Smooth muscle cell (in vitro differentiated cells): ENCODE measurements at regions not wholly inside any gene's neighbourhood (a gene's known extent, or its start where the extent isn't known, plus 50 kb on each side); places are given as distances from the start of the nearest gene placed in this dataset.

Experiments used
- DNase-seq: peaks from one replicate; lab custom pipeline; 2025; ENCODE audit not compliant: unreplicated experiment; lab: John Stamatoyannopoulos, UW
- H2AFZ ChIP-seq: fragments of 200-600 bp; sonication (generic); 2 replicates; pipeline ENCODE4 v1.6.0; 2016; ENCODE audit warnings: antibody characterized with exemption, low read depth, mild to moderate bottlenecking
- H3F3A ChIP-seq: fragments of 200-600 bp; sonication (generic); 2 replicates; pipeline ENCODE4 v1.6.0; 2017; ENCODE audit warnings: antibody characterized with exemption, low read depth
- H3K27ac ChIP-seq: fragments of 200-600 bp; sonication (generic); 2 replicates; pipeline ENCODE4 v1.5.1; 2016; ENCODE audit warnings: low read depth, mild to moderate bottlenecking
- H3K27me3 ChIP-seq: fragments of 200-600 bp; sonication (generic); 2 replicates; pipeline ENCODE4 v1.6.1; 2016; ENCODE audit warnings: low read depth, mild to moderate bottlenecking
- H3K36me3 ChIP-seq: fragments of 200-600 bp; sonication (generic); 2 replicates; pipeline ENCODE4 v1.5.1; 2016; ENCODE audit warnings: low read depth
- H3K4me1 ChIP-seq: fragments of 200-600 bp; sonication (generic); 2 replicates; pipeline ENCODE4 v1.5.1; 2016; ENCODE audit warnings: low read depth
- H3K4me2 ChIP-seq: fragments of 200-600 bp; sonication (generic); 2 replicates; pipeline ENCODE4 v1.6.0; 2016; ENCODE audit warnings: mild to moderate bottlenecking
- H3K4me3 ChIP-seq: fragments of 200-600 bp; sonication (generic); 2 replicates; pipeline ENCODE4 v1.5.1; 2016; ENCODE audit warnings: mild to moderate bottlenecking
- H3K79me2 ChIP-seq: fragments of 200-600 bp; sonication (generic); 2 replicates; pipeline ENCODE4 v1.6.0; 2016; ENCODE audit warnings: low read depth, mild to moderate bottlenecking
- H3K9ac ChIP-seq: fragments of 200-600 bp; sonication (generic); 2 replicates; pipeline ENCODE4 v1.6.0; 2016; ENCODE audit warnings: low read depth
- H3K9me3 ChIP-seq: fragments of 200-600 bp; sonication (generic); replicated peaks from 2 replicates; pipeline ENCODE4 v1.5.1; 2016; ENCODE audit warnings: low read depth
- H4K20me1 ChIP-seq: fragments of 200-600 bp; sonication (generic); 2 replicates; pipeline ENCODE4 v1.6.0; 2016; ENCODE audit warnings: low read depth
- WGBS: methylation state at CpG from one replicate; pipeline ENCODE4 v1.1.7; 2016; ENCODE audit warnings: low lambda C conversion rate; 5-methylcytosine and 5-hydroxymethylcytosine counted together
- TF ChIP-seq, protein P1 (sequence below): fragments of 200-600 bp; sonication (generic); IDR thresholded peaks from 2 replicates; pipeline ENCODE4 v1.5.1; 2017; ENCODE audit warnings: borderline replicate concordance, mild to moderate bottlenecking, antibody characterized with exemption; ENCODE audit not compliant: insufficient read depth, poor library complexity, severe bottlenecking

DNA sequence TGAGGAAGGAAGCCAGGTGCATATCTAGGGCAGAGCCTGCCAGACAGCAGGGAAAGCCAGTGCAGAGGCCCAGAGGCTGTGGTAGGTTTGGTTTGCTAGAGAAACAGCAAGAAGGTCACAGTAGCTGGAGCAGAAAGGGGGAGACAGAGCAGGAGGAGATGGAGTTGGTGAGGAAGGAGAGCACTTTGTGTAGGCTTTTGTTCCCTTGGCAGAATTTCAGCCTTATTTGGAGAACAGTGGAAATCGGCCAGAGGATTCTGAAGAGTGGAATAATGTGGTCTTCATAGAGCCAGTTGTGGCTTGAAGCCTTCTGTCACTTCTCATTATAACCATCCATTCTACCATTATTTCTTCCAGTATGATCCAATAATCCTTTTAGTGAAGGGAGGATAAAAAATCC is 212.9 kb upstream of the FAR2 start:
- no peak overlapping the region for H3K27ac ChIP-seq
- WGBS: 100% methylated on average over 1 of the region's 1 CpG

DNA sequence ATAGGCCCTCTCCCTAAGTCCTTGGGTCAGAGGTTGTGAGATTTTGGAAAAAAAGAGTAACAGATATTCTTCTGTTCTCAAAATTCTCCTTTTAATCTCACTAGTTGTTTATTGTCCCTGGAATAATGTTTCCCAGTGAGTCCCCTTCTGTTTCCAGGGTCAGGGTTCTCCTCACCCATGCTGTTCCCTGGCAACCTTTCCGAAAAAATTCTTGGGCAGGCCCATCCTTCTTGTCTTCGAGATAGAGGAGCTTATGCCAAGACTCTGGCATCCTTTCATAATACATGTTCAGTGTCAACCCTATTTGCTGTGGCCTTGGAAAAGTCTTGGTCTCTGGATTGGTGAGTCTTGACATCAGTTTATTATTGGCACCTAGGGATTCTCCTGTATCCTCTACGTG is 212.4 kb upstream of the FAR2 start:
- Histone ChIP-seq H3K27me3 (no peaks in the 10 kb centered on the region), H3K4me3 (no peak overlapping the region), H3K4me1 (no peaks in the 10 kb centered on the region), H3K79me2 (no peaks in the 10 kb centered on the region), H3K36me3 (no peaks in the 10 kb centered on the region), H3K4me2 (no peak overlapping the region), H3F3A (no peaks in the 10 kb centered on the region), H2AFZ (no peak overlapping the region), H3K9ac (no peak overlapping the region), H3K27ac (no peak overlapping the region), H4K20me1 (no peaks in the 10 kb centered on the region), H3K9me3 (no peaks in the 10 kb centered on the region)
- WGBS: 61% methylated on average over 3 of the region's 3 CpGs
- no peak for DNase-seq
- TF ChIP-seq, protein P1, sequence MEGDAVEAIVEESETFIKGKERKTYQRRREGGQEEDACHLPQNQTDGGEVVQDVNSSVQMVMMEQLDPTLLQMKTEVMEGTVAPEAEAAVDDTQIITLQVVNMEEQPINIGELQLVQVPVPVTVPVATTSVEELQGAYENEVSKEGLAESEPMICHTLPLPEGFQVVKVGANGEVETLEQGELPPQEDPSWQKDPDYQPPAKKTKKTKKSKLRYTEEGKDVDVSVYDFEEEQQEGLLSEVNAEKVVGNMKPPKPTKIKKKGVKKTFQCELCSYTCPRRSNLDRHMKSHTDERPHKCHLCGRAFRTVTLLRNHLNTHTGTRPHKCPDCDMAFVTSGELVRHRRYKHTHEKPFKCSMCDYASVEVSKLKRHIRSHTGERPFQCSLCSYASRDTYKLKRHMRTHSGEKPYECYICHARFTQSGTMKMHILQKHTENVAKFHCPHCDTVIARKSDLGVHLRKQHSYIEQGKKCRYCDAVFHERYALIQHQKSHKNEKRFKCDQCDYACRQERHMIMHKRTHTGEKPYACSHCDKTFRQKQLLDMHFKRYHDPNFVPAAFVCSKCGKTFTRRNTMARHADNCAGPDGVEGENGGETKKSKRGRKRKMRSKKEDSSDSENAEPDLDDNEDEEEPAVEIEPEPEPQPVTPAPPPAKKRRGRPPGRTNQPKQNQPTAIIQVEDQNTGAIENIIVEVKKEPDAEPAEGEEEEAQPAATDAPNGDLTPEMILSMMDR: no peak

More for the DNA sequence above, 212.9 kb upstream of the FAR2 start:
- TF ChIP-seq, protein P1: no peak
- Histone ChIP-seq H3F3A (no peaks in the 10 kb centered on the region), H3K4me1 (no peaks in the 10 kb centered on the region), H3K27me3 (no peaks in the 10 kb centered on the region), H3K79me2 (no peaks in the 10 kb centered on the region), H3K4me3 (no peak overlapping the region), H2AFZ (no peak overlapping the region), H4K20me1 (no peaks in the 10 kb centered on the region), H3K4me2 (no peak overlapping the region), H3K9me3 (no peaks in the 10 kb centered on the region), H3K36me3 (no peaks in the 10 kb centered on the region), H3K9ac (no peak overlapping the region)
- no peak for DNase-seq

DNA sequence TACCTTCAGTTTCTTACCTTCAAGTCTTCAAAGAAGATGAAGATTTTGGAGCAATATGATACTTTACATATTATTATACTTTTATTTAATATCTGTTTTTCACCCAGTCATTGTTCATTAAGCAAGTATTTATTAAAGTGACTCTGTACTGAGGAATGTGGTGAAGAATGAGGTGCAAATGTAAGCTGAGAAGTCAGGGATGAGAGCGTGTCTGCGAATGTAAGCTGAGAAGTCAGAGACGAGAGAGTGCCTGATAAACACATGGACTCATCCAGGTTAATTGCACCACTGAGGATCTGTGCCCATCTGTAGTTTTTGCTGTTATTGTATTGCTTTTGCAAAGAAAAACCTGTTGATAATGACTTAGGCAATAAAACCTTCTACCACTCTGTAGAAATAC is 211.9 kb upstream of the FAR2 start:
- DNase-seq: no peak
- 30% methylated on average over 3 of the region's 3 CpGs for WGBS
- TF ChIP-seq, protein P1: no peak

DNA sequence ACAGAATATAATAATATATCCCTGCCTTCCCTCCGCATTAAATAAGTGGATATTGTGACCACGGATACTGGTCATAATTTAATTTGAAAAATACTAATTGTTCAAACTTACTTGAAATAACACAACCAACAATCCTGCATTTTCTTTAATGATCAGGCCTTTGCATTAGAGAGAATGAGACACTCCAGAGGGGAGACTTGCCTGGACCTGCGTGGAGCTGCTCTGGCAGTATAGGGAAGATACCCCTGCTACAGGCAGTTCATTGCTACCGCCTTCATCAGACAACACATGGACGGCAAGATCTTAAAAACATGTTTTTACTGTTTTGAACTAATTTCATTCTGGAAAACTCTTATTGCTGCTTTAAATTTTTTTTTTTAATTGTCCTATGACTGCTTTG is 211.0 kb upstream of the FAR2 start:
- no peak overlapping the region for H2AFZ ChIP-seq
- no peak for DNase-seq
- no peaks in the 10 kb centered on the region for H3K27me3 ChIP-seq
- H3K27ac ChIP-seq: peak overlapping the region; percentile 41
- WGBS: 83% methylated on average over 5 of the region's 5 CpGs
- H3K9me3 ChIP-seq: no peaks in the 10 kb centered on the region
- H4K20me1 ChIP-seq: no peaks in the 10 kb centered on the region
- H3K4me3 ChIP-seq: no peak overlapping the region
- no peaks in the 10 kb centered on the region for H3K36me3 ChIP-seq
- TF ChIP-seq, protein P1: no peak
- no peaks in the 10 kb centered on the region for H3K4me1 ChIP-seq
- no peaks in the 10 kb centered on the region for H3F3A ChIP-seq
- H3K79me2 ChIP-seq: no peaks in the 10 kb centered on the region
- no peak overlapping the region for H3K9ac ChIP-seq
- H3K4me2 ChIP-seq: peak overlapping the region; percentile 10

More for the DNA sequence above, 211.9 kb upstream of the FAR2 start:
- Histone ChIP-seq H3K36me3 (no peaks in the 10 kb centered on the region), H3K9ac (no peak overlapping the region), H4K20me1 (no peaks in the 10 kb centered on the region), H3K79me2 (no peaks in the 10 kb centered on the region), H3K4me3 (no peak overlapping the region), H3F3A (no peaks in the 10 kb centered on the region), H3K4me1 (no peaks in the 10 kb centered on the region), H3K27me3 (no peaks in the 10 kb centered on the region), H3K9me3 (no peaks in the 10 kb centered on the region), H3K27ac (peak overlapping the region; percentile 41), H3K4me2 (no peak overlapping the region), H2AFZ (no peak overlapping the region)
